Fibroblast of villous mesenchyme (primary cell): ENCODE measurements at regions not wholly inside any gene's neighbourhood (a gene's known extent, or its start where the extent isn't known, plus 50 kb on each side); places are given as distances from the start of the nearest gene placed in this dataset.
"Not testable (repeated sequence)": the region's sequence is repeated elsewhere in the genome, so short reads cannot be mapped to it uniquely, and the experiment has no call there.

Experiments used
- DNase-seq: peaks from one replicate; pipeline ENCODE4 v3.0.0-alpha.2; 2010; ENCODE audit warnings: low read depth
- H3K4me3 ChIP-seq: 2 replicates; pipeline ENCODE4 v1.5.1; 2011; ENCODE audit warnings: low read depth, mild to moderate bottlenecking, low read length
- CTCF ChIP-seq: IDR thresholded peaks from 2 replicates; pipeline ENCODE4 v1.5.1; 2012; ENCODE audit warnings: low read depth, mild to moderate bottlenecking, low read length; ENCODE audit not compliant: insufficient read depth

DNA sequence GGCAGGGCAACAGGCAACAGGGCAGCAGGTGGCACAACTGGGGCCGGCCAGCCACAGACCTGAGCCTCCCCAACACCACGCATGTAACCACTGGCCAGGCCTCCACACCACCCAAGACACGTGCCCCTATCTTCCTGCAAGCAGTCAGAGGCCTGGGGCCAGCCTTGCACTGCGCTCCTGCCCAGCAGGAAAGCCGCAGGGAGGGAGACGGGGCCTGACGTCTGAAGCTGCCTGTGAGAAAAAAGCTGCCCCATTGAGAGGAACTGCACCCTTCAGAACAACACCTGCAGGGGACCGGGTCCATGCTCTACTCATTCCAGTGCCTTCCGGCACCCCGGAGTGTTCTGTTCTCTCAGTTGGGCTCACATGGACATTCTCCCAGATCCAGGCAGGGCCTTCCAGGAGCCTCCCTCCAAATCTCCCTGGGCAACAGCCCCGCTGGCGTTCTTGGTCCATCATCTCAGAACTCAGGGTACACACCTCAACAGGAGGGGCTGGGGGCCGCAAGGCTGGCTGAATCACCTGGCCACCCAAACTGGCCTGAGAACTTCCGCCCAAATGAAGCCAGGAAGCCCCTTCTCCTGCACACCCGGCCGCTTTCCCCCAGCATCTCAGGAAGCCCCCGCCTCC is 5403.6 kb upstream of the TPTE start:
- DNase-seq, H3K4me3 ChIP-seq: not testable (repeated sequence)

- DNase-seq, H3K4me3 ChIP-seq: not testable (repeated sequence)
Measured at GRCh38 chr21:5118296-5118679, 5403.1 kb upstream of the TPTE start.

GRCh38 chr21:5119179-5119578 is 5402.2 kb upstream of the TPTE start:
- DNase-seq, H3K4me3 ChIP-seq: not testable (repeated sequence)

GRCh38 chr21:5121399-5121798 is 5400.0 kb upstream of the TPTE start:
- DNase-seq = peak; percentile 47
- not testable (repeated sequence) for H3K4me3 ChIP-seq

DNA sequence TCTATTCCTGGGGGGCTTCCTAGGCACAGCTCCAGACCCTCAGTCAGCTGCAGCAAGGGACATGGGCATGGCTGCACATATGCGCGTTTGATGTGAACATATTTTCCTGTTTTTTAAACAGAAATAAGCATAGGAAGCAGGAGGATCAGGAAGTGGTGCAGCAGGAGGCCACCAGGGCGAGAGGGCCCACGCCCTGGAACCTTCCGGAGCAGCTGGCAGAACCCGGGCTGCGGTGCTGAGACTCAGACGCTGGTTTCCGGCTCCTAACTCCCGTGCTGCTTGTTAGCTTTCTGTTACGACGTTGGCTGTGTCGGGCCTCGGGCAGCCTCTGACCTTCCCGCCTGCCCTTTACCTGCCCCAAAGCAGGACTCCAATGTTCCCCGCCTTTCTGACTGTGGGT is 5399.5 kb upstream of the TPTE start:
- DNase-seq = not testable (repeated sequence)

GRCh38 chr21:5123655-5124054 is 5397.7 kb upstream of the TPTE start:
- not testable (repeated sequence) for H3K4me3 ChIP-seq, DNase-seq
- TF ChIP-seq CTCF = peak; percentile 35

More for the DNA sequence above, 5399.5 kb upstream of the TPTE start:
- H3K4me3 ChIP-seq = not testable (repeated sequence)

DNA sequence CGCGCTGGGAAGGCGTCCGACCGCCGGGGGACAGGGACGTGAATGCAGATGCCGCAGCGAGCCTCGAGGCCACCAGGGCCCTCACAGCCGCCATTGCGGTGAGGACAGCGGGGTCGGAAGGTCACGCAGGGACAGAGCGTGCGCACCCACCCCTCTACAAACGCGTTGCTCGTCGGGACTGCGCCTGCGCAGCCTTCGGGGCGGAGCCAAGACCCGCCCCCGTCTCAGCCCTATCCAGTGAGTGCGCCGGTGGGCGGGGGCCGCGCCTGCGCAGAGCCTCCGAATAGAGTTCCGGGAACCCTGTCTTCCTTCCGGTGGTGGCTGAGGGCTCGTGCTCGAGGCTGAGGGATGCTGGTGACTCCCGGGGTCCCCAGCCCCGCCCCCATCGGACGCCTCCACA is 5393.1 kb upstream of the TPTE start:
- peak overlapping the region; percentile 48 for H3K4me3 ChIP-seq
- DNase-seq = peak; percentile 80

DNA sequence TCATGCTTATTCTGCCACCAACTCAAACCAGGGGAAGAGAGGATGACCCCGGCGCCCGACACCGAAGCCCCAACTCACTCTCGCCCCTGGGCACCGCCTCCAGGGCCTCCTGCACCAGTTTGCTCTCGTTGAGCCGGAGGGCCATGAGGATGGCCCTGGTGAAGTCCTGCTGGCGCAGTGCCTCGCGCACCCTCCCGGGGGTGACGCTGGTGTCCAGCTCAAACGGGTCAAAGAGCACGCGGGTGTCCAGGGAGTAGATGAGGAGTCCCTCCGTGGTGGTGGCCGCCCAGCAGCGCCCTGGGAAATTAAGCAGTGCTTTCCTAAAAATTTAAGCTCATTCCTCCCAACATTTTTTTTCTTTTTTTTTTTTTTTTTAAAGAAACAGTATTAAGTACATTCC is 5387.6 kb upstream of the TPTE start:
- not testable (repeated sequence) for H3K4me3 ChIP-seq, DNase-seq

- H3K4me3 ChIP-seq, DNase-seq: not testable (repeated sequence)
Measured at GRCh38 chr21:5136406-5136805, 5385.0 kb upstream of the TPTE start.

DNA sequence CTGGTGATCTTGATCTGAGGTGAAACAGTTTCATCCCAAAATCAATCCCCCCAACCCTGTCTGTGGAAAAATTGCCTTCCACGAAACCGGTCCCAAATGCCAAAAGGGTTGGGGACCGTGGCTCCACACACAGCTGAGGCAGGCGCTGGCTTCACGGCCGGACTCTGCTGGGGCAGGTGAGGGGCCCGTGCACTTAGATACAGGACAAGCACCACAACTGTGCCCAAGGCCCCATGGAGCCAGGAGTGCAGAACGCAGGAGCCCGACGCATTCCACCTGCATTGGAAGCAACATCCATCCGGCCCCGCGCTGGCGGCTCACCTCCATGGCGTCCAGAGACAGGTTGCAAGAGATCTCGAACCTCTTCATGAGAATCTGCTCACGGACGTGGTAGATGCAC is 5384.4 kb upstream of the TPTE start:
- not testable (repeated sequence) for DNase-seq

GRCh38 chr21:5138687-5139086 is 5382.7 kb upstream of the TPTE start:
- H3K4me3 ChIP-seq, DNase-seq: not testable (repeated sequence)

More for the DNA sequence above, 5384.4 kb upstream of the TPTE start:
- not testable (repeated sequence) for H3K4me3 ChIP-seq

DNA sequence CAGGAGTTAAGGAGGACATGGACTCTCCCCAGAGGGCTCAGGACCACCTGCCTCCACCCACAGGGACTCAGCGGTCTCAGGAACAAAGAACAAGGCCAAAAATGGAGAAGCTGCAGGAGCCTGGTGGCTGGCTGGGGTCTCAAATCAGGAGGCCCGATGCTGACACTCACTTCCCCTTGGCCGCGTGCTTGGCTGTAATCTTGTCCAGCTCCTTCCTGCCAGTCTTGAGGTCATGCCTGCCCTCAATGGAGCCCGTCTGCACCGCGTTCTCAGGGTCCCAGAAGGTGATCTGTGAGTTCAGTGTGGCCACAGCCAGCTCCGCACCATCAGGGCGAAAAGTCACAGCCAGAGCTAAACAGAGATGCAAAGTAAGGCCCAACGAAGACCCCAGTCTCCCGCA is 5381.9 kb upstream of the TPTE start:
- H3K4me3 ChIP-seq, DNase-seq: not testable (repeated sequence)

DNA sequence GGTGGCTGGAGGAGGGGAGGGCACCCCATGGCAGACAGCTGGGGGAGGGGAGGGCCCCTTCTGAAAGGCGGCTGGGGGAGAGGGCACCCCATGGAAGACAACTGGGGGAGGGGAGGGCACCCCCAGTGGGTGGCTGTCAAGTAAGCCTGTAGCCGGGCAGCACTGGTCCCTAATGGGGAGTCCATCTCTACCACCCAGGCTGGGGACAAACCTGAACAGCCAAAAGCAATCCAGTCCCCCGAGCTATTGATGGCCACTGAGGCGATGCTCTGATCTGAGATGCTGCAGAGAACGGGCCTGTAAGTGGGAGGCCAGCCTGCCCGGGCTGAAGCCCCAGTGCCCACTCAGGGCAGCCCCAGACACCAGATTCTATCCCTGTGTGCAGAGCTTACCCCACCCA is 5378.4 kb upstream of the TPTE start:
- not testable (repeated sequence) for H3K4me3 ChIP-seq, DNase-seq

DNA sequence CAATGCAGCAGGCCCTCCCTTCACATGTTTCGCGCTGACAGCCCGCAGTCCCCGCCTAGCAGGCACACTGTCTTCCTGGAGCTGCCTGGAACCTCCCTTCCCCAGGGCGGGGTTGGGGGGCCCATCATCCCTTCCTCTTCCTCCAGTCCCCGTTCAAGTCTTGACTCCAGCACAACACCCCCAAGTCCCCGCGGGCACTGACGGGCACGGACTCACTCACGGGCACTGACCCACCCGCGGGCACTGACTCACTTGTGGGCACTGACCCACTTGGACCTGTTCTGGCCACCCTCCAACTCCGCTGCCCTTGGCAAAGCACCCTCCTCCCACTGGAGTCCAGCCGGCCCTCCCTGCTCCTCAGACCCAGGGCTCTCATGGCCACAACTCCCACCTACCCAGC is 5376.7 kb upstream of the TPTE start:
- DNase-seq, H3K4me3 ChIP-seq: not testable (repeated sequence)

DNA sequence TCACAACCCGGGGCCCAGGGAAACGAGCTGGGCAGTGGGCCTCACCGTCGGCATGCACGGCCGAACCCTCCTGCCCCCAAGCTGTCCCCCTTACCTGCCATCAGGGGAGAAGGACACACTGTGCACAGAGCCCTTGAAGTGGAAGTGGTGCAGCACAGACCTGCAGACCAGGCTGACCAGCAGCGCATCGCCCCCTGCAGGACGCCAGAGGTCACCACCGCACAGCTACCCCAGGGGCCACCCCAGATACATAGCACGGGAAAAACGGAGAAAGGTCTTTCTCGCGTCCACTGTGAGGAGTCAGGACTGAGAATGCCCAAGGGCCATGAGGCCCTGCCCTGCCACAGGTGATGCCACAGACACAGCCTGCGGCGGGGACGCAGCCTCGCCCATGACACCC is 5373.7 kb upstream of the TPTE start:
- not testable (repeated sequence) for DNase-seq, H3K4me3 ChIP-seq

GRCh38 chr21:5149222-5149621 is 5372.2 kb upstream of the TPTE start:
- not testable (repeated sequence) for H3K4me3 ChIP-seq, DNase-seq

DNA sequence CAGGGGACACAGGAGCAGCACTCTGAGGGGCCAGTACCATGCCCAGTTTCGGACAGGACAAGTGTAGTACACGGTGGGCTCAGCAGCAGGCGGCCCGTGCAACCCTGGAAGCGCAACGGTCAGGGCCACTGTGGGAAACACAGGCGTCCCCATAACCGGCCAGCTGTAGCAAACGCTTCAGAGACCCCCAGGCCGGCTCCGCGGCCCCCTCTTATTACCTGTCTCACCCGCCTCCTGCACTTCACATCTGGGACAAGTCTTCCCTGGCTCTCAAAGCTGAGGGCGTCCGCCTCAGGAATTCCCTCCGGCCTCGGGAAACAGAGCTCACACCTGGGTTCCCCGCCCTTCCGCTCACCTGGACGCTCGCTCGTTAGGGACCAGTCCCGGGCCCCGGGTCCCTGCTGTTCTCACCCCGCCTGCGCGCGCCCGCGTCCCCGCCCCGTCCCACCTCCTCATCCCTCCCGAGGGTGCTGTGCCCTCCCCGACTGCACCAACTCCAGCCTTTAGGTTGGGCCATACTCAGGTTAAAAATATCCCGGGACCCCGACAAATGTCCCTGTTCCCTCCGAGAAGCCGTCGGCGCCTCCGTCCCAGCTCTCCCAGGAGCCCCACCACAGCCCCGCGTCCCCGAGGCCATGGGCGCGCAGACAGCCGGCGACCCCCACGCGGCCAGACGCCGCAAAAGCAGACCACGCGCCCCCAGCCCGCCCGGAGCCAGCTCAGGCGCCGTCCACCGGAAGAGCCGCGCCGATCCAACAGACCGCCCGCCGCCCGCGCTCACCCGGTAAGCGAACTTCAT is 5367.3 kb upstream of the TPTE start:
- not testable (repeated sequence) for DNase-seq
- H3K4me3 ChIP-seq = peak overlapping the region; percentile 45

GRCh38 chr21:5154641-5154982 is 5366.8 kb upstream of the TPTE start:
- H3K4me3 ChIP-seq = peak overlapping the region; percentile 45
- peak; percentile 83 for DNase-seq
